ENCODE measurements at regions not wholly inside any gene's neighbourhood (a gene's known extent, or its start where the extent isn't known, plus 50 kb on each side); places are given as distances from the start of the nearest gene placed in this dataset.

- no peak overlapping the region for H3K4me3 ChIP-seq (ENCODE audit: low read depth, low read length)
- DNase-seq (ENCODE audit: low read depth), result no peak
- no peak for TF ChIP-seq CTCF (IDR thresholded peaks at IDR 0.05; ENCODE audit: control insufficient read depth, extremely low read depth, insufficient read depth)
These were observed 301.8 kb upstream of the NFE2L3 start for GRCh38 chr7:25850216-25850615.

GRCh38 chr7:25850735-25851134 lies 301.3 kb upstream of the NFE2L3 start:
- peak; percentile 72 for DNase-seq (ENCODE audit: low read depth)
- no peak for TF ChIP-seq CTCF (IDR thresholded peaks at IDR 0.05; ENCODE audit: control insufficient read depth, extremely low read depth, insufficient read depth)
- H3K4me3 ChIP-seq (ENCODE audit: low read depth, low read length), result 0 out of 2 replicates have a peak overlapping the region, but pooled peaks have one; percentile 16

GRCh38 chr7:25851332-25852210 lies 300.4 kb upstream of the NFE2L3 start:
- peak; percentile 79 for TF ChIP-seq CTCF (IDR thresholded peaks at IDR 0.05; ENCODE audit: control insufficient read depth, extremely low read depth, insufficient read depth)
- no peak overlapping the region for H3K4me3 ChIP-seq (ENCODE audit: low read depth, low read length)
- DNase-seq (ENCODE audit: low read depth), result peak; percentile 62

- H3K4me3 ChIP-seq (ENCODE audit: low read depth, low read length), result no peak overlapping the region
- TF ChIP-seq CTCF (IDR thresholded peaks at IDR 0.05; ENCODE audit: control insufficient read depth, extremely low read depth, insufficient read depth), result no peak
- no peak for DNase-seq (ENCODE audit: low read depth)
These were observed 299.6 kb upstream of the NFE2L3 start for GRCh38 chr7:25852211-25852938.

GRCh38 chr7:25852939-25853271 lies 299.1 kb upstream of the NFE2L3 start:
- no peak for DNase-seq (ENCODE audit: low read depth)
- no peak overlapping the region for H3K4me3 ChIP-seq (ENCODE audit: low read depth, low read length)
- TF ChIP-seq CTCF (IDR thresholded peaks at IDR 0.05; ENCODE audit: control insufficient read depth, extremely low read depth, insufficient read depth), result no peak

- no peak for DNase-seq (ENCODE audit: low read depth)
- H3K4me3 ChIP-seq (ENCODE audit: low read depth, low read length), result no peak overlapping the region
- TF ChIP-seq CTCF (IDR thresholded peaks at IDR 0.05; ENCODE audit: control insufficient read depth, extremely low read depth, insufficient read depth), result no peak
These were observed 298.7 kb upstream of the NFE2L3 start for GRCh38 chr7:25853314-25853713.

Data from LNCaP clone FGC (cell line).